GM19372 (cell line): ENCODE measurements at regions not wholly inside any gene's neighbourhood (a gene's known extent, or its start where the extent isn't known, plus 50 kb on each side); places are given as distances from the start of the nearest gene placed in this dataset.

Experiments used
- ATAC-seq: cut with Tn5 transposase; IDR thresholded peaks from one replicate; pipeline ENCODE4 v1.9.1; 2021; ENCODE audit warnings: mild to moderate bottlenecking, low read depth, moderate library complexity; ENCODE audit not compliant: unreplicated experiment

GRCh38 chr6:138550346-138550767, 51.1 kb upstream of the NHSL1 start:
- ATAC-seq, result no peak

DNA sequence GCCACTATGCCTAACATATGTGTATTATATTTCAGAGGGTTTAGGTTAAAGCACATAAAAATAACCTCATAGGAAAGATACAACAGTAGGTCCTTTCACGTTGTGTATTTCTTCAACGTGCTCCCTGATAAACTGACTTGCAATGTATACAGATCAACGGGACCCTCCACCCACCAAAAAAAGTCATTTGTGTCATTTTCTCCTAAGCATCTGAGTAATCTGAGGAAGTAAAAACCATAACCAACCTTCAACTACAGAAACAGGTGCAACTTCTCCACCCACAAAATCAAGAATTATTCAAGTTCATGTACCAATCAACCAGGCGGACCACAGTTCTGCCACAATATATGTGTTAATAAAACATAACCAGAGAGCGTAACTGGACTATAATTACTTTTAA, 54.9 kb upstream of the NHSL1 start:
- no peak for ATAC-seq

- ATAC-seq, result no peak
These were observed 56.2 kb upstream of the NHSL1 start for GRCh38 chr6:138555421-138555988.

- no peak for ATAC-seq
These were observed 57.9 kb upstream of the NHSL1 start for GRCh38 chr6:138557147-138557546.

GRCh38 chr6:138559143-138559542, 59.8 kb upstream of the NHSL1 start:
- no peak for ATAC-seq

DNA sequence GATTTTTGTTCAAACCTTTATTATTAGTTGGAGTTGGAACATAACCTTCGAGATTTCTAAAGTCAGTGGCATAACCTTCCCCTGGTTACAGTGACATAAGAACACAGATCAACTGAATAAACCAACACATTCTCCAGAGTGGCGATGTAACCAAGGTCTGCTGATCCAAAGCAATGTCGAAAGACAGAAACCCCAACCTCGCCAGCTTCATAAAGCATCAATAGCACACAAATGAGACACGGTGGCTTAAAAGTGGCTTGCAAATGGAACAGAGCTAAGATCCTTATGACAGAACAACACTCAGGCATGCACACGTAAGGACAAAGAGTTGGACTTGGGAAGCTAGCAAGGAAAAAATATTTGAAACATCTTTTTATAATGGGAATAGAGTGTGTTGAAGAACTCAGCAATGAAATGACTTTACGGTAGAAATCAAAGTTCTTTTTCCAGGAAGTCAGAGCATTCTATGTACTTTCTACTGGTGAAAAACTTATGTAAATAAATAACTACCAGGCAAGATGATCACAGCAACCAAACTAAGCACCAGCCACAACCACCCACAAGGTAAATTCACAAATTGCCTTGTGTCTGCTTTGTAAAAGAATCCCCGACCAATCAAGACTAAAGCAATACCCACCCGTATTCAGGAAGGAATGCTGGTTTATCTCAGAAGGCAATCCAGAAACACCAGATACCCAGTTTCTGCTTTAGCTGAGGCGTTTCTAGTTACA, 61.0 kb upstream of the NHSL1 start:
- no peak for ATAC-seq

DNA sequence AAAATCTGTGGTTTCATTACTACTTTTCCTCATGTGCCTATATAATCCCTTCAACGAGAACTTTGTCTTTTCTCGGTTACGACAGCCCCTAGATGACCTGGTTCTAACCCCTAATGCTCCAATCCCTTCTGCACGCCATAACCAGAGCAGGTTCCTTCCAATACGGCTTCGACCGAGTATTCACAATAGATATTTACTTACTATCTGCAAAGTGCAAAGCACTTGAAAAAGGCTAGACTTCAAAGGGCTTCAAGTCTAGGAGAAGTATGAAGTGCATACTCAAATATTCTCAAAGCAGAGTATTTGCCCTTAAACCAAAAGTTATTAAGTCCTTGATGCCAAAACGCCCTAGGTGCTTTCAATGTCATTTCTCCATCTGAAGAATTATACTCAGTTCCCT, 63.4 kb upstream of the NHSL1 start:
- no peak for ATAC-seq

- ATAC-seq, result no peak
These were observed 63.9 kb upstream of the NHSL1 start for GRCh38 chr6:138563231-138563630.

DNA sequence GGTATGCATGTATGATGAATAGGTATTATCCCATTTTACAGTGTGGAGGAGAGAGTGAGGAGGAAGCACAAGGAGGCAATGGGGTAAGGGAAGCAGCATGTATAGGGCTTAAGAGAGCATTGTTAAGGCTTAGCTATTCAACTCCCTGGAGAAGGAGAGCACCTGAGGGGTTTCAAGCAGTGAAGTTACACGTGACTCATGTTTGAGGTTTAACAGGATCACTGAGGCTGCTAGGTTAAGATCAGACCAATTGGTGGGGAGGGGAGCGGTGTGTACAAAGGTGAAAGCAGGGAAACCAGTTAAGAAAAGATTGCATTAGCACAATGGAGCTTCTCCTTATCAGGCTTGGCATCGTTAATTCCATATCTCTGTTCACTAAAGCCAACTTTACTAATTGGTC, 64.4 kb upstream of the NHSL1 start:
- ATAC-seq, result no peak

DNA sequence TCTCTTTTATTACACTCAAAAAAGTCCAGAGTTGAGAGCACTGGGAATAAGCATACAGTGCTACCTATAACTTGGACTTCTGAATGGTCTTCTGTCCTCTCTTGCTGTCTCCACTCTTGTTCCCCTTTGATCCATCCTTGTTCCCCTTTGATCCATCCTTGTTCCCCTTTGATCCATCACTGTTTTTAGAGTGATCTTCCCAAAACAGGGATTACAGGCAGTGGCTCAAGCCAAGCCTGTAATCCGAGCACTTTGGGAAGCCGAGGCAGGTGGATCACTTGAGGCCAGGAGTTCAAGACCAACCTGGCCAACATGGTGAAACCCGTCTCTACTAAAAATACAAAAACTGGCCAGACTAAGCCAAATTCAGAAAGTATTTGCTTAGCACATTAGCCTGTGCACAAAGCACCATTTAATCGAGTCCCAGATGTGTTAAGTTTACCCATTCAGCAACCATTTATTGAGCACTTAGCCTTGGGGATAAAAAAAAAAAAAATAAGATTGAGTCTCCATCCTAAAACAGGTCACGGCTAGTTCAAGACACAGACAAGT, 65.0 kb upstream of the NHSL1 start:
- ATAC-seq, result no peak

DNA sequence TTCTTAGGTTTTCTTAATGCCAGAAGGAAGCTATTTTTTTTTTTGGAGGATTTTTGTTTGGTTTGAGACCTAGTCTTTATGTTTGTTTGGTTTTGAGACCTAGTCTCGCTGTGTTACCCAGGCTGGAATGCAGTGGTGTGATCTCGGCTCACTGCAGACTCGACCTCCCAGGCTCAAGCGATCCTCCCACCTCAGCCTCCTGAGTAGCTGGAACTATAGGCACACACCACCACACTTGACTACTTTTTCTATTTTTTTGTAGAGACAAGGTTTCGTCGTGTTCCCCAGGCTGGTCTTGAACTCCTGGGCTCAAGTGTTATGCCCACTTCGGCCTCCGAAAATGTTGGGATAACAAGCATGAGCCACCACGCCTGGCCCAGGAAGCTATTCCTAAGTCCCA, 67.8 kb upstream of the NHSL1 start:
- no peak for ATAC-seq

DNA sequence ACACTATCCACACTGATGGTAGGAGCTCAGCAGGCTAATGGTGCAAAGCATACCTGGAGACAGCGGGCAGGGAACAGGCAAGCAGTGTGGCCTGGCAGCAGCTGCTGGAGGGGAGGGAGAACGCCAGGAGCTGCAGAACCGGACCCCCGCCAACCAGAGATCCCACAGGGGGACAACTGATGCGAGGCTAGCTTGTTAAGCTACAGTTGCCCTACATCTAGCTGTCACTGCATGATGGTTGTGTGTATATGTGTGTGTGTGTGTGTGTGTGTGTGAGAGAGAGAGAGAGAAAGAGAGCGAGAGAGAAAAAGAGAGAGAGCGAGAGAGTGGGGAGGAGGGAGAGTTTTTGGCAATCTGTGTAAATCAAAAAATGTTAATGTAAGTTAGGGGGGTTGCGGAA, 69.7 kb upstream of the NHSL1 start:
- no peak for ATAC-seq

- ATAC-seq, result no peak
These were observed 70.3 kb upstream of the NHSL1 start for GRCh38 chr6:138569554-138569953.

GRCh38 chr6:138569970-138570724, 70.9 kb upstream of the NHSL1 start:
- no peak for ATAC-seq

GRCh38 chr6:138570725-138571029, 71.4 kb upstream of the NHSL1 start:
- no peak for ATAC-seq

GRCh38 chr6:138571181-138571580, 71.9 kb upstream of the NHSL1 start:
- no peak for ATAC-seq

- no peak for ATAC-seq
These were observed 72.4 kb upstream of the NHSL1 start for GRCh38 chr6:138571585-138572166.

- ATAC-seq, result no peak
These were observed 73.0 kb upstream of the NHSL1 start for GRCh38 chr6:138572167-138572875.

GRCh38 chr6:138572885-138573284, 73.6 kb upstream of the NHSL1 start:
- ATAC-seq, result no peak

DNA sequence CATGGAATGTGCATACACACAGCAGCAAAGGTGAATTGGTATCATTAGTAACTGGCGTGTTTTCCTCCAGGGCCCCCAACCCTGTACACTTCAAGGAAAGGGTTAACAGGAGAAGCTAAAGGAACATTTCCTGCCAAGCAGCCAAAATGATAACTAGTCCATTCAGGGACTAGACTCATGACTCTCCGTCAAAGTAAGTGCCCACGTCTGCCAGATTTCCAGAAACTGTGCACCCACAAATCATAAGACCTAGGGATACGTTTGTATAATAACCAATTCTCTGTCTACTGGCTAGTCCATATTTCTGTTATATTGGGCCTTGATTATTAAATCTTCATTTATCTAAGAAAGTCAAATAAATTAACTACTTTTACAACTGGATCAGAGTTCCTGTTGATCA, 76.0 kb upstream of the NHSL1 start:
- no peak for ATAC-seq

DNA sequence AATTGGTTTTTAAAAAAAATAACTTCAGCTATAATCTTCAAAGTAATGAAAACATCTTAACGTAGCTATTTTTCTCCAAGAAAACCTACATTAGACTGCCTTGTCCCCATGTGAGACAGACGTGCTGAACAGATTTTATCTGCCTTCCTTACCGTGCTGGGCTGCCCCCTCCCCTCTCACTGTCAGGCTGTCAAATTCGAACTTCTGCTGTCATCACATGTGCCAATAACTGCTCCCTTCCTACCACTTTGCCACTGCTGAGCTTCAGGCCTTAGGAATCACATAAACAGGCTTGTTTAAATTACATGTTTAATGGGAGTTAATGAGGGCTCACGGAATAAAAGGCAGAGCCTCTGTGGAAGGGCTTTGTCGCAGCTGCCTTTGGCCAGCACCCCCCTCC, 77.0 kb upstream of the NHSL1 start:
- no peak for ATAC-seq
